GM18870 (cell line): ENCODE measurements at regions not wholly inside any gene's neighbourhood (a gene's known extent, or its start where the extent isn't known, plus 50 kb on each side); places are given as distances from the start of the nearest gene placed in this dataset.

ENCODE experiments used
- ATAC-seq: cut with Tn5 transposase; IDR thresholded peaks from one replicate; pipeline ENCODE4 v1.9.1; 2021; ENCODE audit warnings: moderate library complexity; ENCODE audit not compliant: unreplicated experiment

- ATAC-seq: no peak
Observed at GRCh38 chr10:28922127-28922526, 244.8 kb downstream of the BAMBI start.

- ATAC-seq: no peak
Observed at GRCh38 chr10:28922861-28923260, 245.5 kb downstream of the BAMBI start.

GRCh38 chr10:28924717-28925116 is 247.4 kb downstream of the BAMBI start:
- ATAC-seq: no peak

- ATAC-seq: no peak
Observed at GRCh38 chr10:28925121-28925663, 247.9 kb downstream of the BAMBI start.

- no peak for ATAC-seq
Observed at GRCh38 chr10:28926932-28927331, 249.6 kb downstream of the BAMBI start.

- no peak for ATAC-seq
Observed at GRCh38 chr10:28928484-28928883, 251.2 kb downstream of the BAMBI start.

GRCh38 chr10:28929942-28930341 is 252.6 kb downstream of the BAMBI start:
- no peak for ATAC-seq

GRCh38 chr10:28930514-28931495 is 253.5 kb downstream of the BAMBI start:
- ATAC-seq: no peak

GRCh38 chr10:28935061-28935460 is 257.7 kb downstream of the BAMBI start:
- no peak for ATAC-seq

- ATAC-seq: no peak
Observed at GRCh38 chr10:28937959-28938358, 260.6 kb downstream of the BAMBI start.

GRCh38 chr10:28938745-28939144 is 261.4 kb downstream of the BAMBI start:
- ATAC-seq: no peak

GRCh38 chr10:28939281-28940157 is 262.2 kb downstream of the BAMBI start:
- ATAC-seq: no peak

GRCh38 chr10:28940158-28940888 is 263.0 kb downstream of the BAMBI start:
- no peak for ATAC-seq

GRCh38 chr10:28942012-28942411 is 264.7 kb downstream of the BAMBI start:
- ATAC-seq: no peak

- ATAC-seq: no peak
Observed at GRCh38 chr10:28945959-28946358, 268.6 kb downstream of the BAMBI start.

GRCh38 chr10:28946479-28946878 is 269.2 kb downstream of the BAMBI start:
- no peak for ATAC-seq

GRCh38 chr10:28947171-28947570 is 269.9 kb downstream of the BAMBI start:
- ATAC-seq: no peak

GRCh38 chr10:28948046-28948445 is 270.7 kb downstream of the BAMBI start:
- no peak for ATAC-seq

- ATAC-seq: peak; percentile 61
Observed at GRCh38 chr10:28949005-28950004, 272.0 kb downstream of the BAMBI start.
